ENCODE measurements at regions not wholly inside any gene's neighbourhood (a gene's known extent, or its start where the extent isn't known, plus 50 kb on each side); places are given as distances from the start of the nearest gene placed in this dataset.

GRCh38 chr18:7349181-7349837 lies 118.4 kb downstream of the LRRC30 start:
- no peak for DNase-seq

GRCh38 chr18:7358989-7359726 lies 128.3 kb downstream of the LRRC30 start:
- no peak for DNase-seq

- DNase-seq: no peak
Observed at GRCh38 chr18:7360606-7361170, 129.8 kb downstream of the LRRC30 start.

GRCh38 chr18:7363338-7363737 lies 132.4 kb downstream of the LRRC30 start:
- DNase-seq: no peak

GRCh38 chr18:7366597-7366996 lies 135.7 kb downstream of the LRRC30 start:
- no peak for DNase-seq

- DNase-seq: no peak
Observed at GRCh38 chr18:7367336-7367735, 136.4 kb downstream of the LRRC30 start.

- no peak for DNase-seq
Observed at GRCh38 chr18:7369006-7369405, 138.1 kb downstream of the LRRC30 start.

GRCh38 chr18:7370375-7370774 lies 139.5 kb downstream of the LRRC30 start:
- DNase-seq: no peak

GRCh38 chr18:7370802-7371201 lies 139.9 kb downstream of the LRRC30 start:
- DNase-seq: no peak

GRCh38 chr18:7373441-7373840 lies 142.6 kb downstream of the LRRC30 start:
- no peak for DNase-seq

- DNase-seq: no peak
Observed at GRCh38 chr18:7381307-7381706, 150.4 kb downstream of the LRRC30 start.

GRCh38 chr18:7382328-7383001 lies 151.6 kb downstream of the LRRC30 start:
- DNase-seq: no peak

- no peak for DNase-seq
Observed at GRCh38 chr18:7383002-7383980, 152.4 kb downstream of the LRRC30 start.

- DNase-seq: no peak
Observed at GRCh38 chr18:7388741-7389140, 157.9 kb downstream of the LRRC30 start.

GRCh38 chr18:7390731-7391492 lies 160.0 kb downstream of the LRRC30 start:
- DNase-seq: no peak

- DNase-seq: no peak
Observed at GRCh38 chr18:7393080-7393479, 162.2 kb downstream of the LRRC30 start.

- no peak for DNase-seq
Observed at GRCh38 chr18:7394050-7394659, 163.3 kb downstream of the LRRC30 start.

GRCh38 chr18:7395566-7395965 lies 164.7 kb downstream of the LRRC30 start:
- DNase-seq: no peak

GRCh38 chr18:7413906-7414305 lies 153.2 kb upstream of the PTPRM start:
- no peak for DNase-seq

- no peak for DNase-seq
Observed at GRCh38 chr18:7414459-7414858, 152.7 kb upstream of the PTPRM start.
